IPS-18a (cell line): ENCODE measurements at regions not wholly inside any gene's neighbourhood (a gene's known extent, or its start where the extent isn't known, plus 50 kb on each side); places are given as distances from the start of the nearest gene placed in this dataset.
"Not testable (repeated sequence)": the region's sequence is repeated elsewhere in the genome, so short reads cannot be mapped to it uniquely, and the experiment has no call there.

ENCODE experiments used
- H3K27ac ChIP-seq: one replicate; pipeline ENCODE4 v1.5.1; 2013; ENCODE audit warnings: low read length
- H3K27me3 ChIP-seq: one replicate; pipeline ENCODE4 v1.6.1; 2013; ENCODE audit warnings: mild to moderate bottlenecking, low read length; ENCODE audit not compliant: control insufficient read depth, insufficient read depth
- H3K36me3 ChIP-seq: one replicate; pipeline ENCODE4 v1.6.1; 2013; ENCODE audit warnings: low read depth, low read length; ENCODE audit not compliant: control insufficient read depth
- H3K4me1 ChIP-seq: one replicate; pipeline ENCODE4 v1.6.1; 2013; ENCODE audit warnings: low read depth, low read length; ENCODE audit not compliant: control insufficient read depth
- H3K4me3 ChIP-seq: one replicate; pipeline ENCODE4 v1.5.1; 2013; ENCODE audit warnings: low read length
- H3K9ac ChIP-seq: one replicate; pipeline ENCODE4 v1.6.1; 2013; ENCODE audit warnings: mild to moderate bottlenecking, low read length, moderate library complexity
- H3K9me3 ChIP-seq: one replicate; pipeline ENCODE4 v1.6.1; 2013; ENCODE audit warnings: low read depth, low read length; ENCODE audit not compliant: control insufficient read depth

- Histone ChIP-seq H3K4me3 (no peak overlapping the region), H3K9me3 (no peaks in the 10 kb centered on the region), H3K36me3 (no peaks in the 10 kb centered on the region), H3K4me1 (no peaks in the 10 kb centered on the region), H3K9ac (no peak overlapping the region), H3K27me3 (no peaks in the 10 kb centered on the region), H3K27ac (no peak overlapping the region)
These were observed 538.6 kb upstream of the ROBO2 start for GRCh38 chr3:76501315-76501714.

- Histone ChIP-seq H3K9me3 (no peaks in the 10 kb centered on the region), H3K9ac (no peak overlapping the region)
These were observed 537.8 kb upstream of the ROBO2 start for GRCh38 chr3:76502076-76502475.

GRCh38 chr3:76505202-76505845 is 534.6 kb upstream of the ROBO2 start:
- Histone ChIP-seq H3K36me3 (no peaks in the 10 kb centered on the region), H3K27ac (no peak overlapping the region), H3K9me3 (no peaks in the 10 kb centered on the region), H3K27me3 (no peaks in the 10 kb centered on the region), H3K4me3 (no peak overlapping the region), H3K4me1 (no peaks in the 10 kb centered on the region), H3K9ac (no peak overlapping the region)

More at GRCh38 chr3:76502076-76502475, 537.8 kb upstream of the ROBO2 start:
- Histone ChIP-seq H3K27me3 (no peaks in the 10 kb centered on the region), H3K4me1 (no peaks in the 10 kb centered on the region), H3K36me3 (no peaks in the 10 kb centered on the region), H3K4me3 (no peak overlapping the region), H3K27ac (no peak overlapping the region)

GRCh38 chr3:76509179-76509830 is 530.6 kb upstream of the ROBO2 start:
- H3K9me3 ChIP-seq: no peaks in the 10 kb centered on the region
- no peak overlapping the region for H3K27ac ChIP-seq
- no peaks in the 10 kb centered on the region for H3K4me1 ChIP-seq
- H3K36me3 ChIP-seq: no peaks in the 10 kb centered on the region
- H3K4me3 ChIP-seq: no peak overlapping the region
- no peaks in the 10 kb centered on the region for H3K27me3 ChIP-seq
- no peak overlapping the region for H3K9ac ChIP-seq

- Histone ChIP-seq H3K36me3 (no peaks in the 10 kb centered on the region), H3K4me1 (no peaks in the 10 kb centered on the region), H3K9ac (no peak overlapping the region), H3K9me3 (no peaks in the 10 kb centered on the region), H3K4me3 (no peak overlapping the region), H3K27ac (no peak overlapping the region), H3K27me3 (no peaks in the 10 kb centered on the region)
These were observed 525.1 kb upstream of the ROBO2 start for GRCh38 chr3:76514836-76515235.

- H3K4me1 ChIP-seq: no peaks in the 10 kb centered on the region
- no peak overlapping the region for H3K9ac ChIP-seq
- H3K27me3 ChIP-seq: no peaks in the 10 kb centered on the region
- H3K9me3 ChIP-seq: no peaks in the 10 kb centered on the region
- no peak overlapping the region for H3K4me3 ChIP-seq
- no peak overlapping the region for H3K27ac ChIP-seq
- no peaks in the 10 kb centered on the region for H3K36me3 ChIP-seq
These were observed 516.6 kb upstream of the ROBO2 start for GRCh38 chr3:76523337-76523736.

GRCh38 chr3:76525726-76526125 is 514.2 kb upstream of the ROBO2 start:
- Histone ChIP-seq H3K9ac (no peak overlapping the region), H3K36me3 (no peaks in the 10 kb centered on the region), H3K4me1 (no peaks in the 10 kb centered on the region), H3K9me3 (no peaks in the 10 kb centered on the region), H3K27ac (no peak overlapping the region), H3K4me3 (no peak overlapping the region), H3K27me3 (no peaks in the 10 kb centered on the region)

GRCh38 chr3:76527773-76528172 is 512.1 kb upstream of the ROBO2 start:
- no peaks in the 10 kb centered on the region for H3K36me3 ChIP-seq
- no peaks in the 10 kb centered on the region for H3K4me1 ChIP-seq
- H3K9ac ChIP-seq: no peak overlapping the region
- H3K27ac ChIP-seq: no peak overlapping the region
- H3K4me3 ChIP-seq: no peak overlapping the region
- H3K27me3 ChIP-seq: no peaks in the 10 kb centered on the region
- no peaks in the 10 kb centered on the region for H3K9me3 ChIP-seq

- Histone ChIP-seq H3K36me3 (no peaks in the 10 kb centered on the region), H3K9me3 (no peaks in the 10 kb centered on the region), H3K4me1 (no peaks in the 10 kb centered on the region), H3K4me3 (no peak overlapping the region), H3K27ac (no peak overlapping the region), H3K27me3 (no peaks in the 10 kb centered on the region), H3K9ac (no peak overlapping the region)
These were observed 507.6 kb upstream of the ROBO2 start for GRCh38 chr3:76532158-76532822.

- H3K27ac ChIP-seq, H3K4me3 ChIP-seq, H3K4me1 ChIP-seq, H3K36me3 ChIP-seq, H3K27me3 ChIP-seq, H3K9ac ChIP-seq, H3K9me3 ChIP-seq: not testable (repeated sequence)
These were observed 506.2 kb upstream of the ROBO2 start for GRCh38 chr3:76533710-76534109.

GRCh38 chr3:76537857-76538256 is 502.0 kb upstream of the ROBO2 start:
- H3K27me3 ChIP-seq, H3K9ac ChIP-seq, H3K36me3 ChIP-seq, H3K9me3 ChIP-seq, H3K4me1 ChIP-seq, H3K4me3 ChIP-seq, H3K27ac ChIP-seq: not testable (repeated sequence)

- Histone ChIP-seq H3K9me3 (peaks cover 4% of the 10 kb centered on the region), H3K9ac (no peak overlapping the region), H3K27me3 (no peaks in the 10 kb centered on the region), H3K27ac (no peak overlapping the region), H3K4me3 (no peak overlapping the region), H3K36me3 (no peaks in the 10 kb centered on the region), H3K4me1 (no peaks in the 10 kb centered on the region)
These were observed 492.2 kb upstream of the ROBO2 start for GRCh38 chr3:76547674-76548073.
